HCT116 (cell line): ENCODE measurements at regions not wholly inside any gene's neighbourhood (a gene's known extent, or its start where the extent isn't known, plus 50 kb on each side); places are given as distances from the start of the nearest gene placed in this dataset.

Experiments used
- ATAC-seq: fragments of 200-7000 bp; cut with Tn5 transposase; 2 replicates; pipeline ENCODE4 v1.9.1; 2020; ENCODE audit warnings: mild to moderate bottlenecking, moderate library complexity
- BruUV-seq: library from RNA; stranded (reverse); fragments of 400-500 nt; replicated peaks from 2 replicates; lab custom pipeline; 2021; lab: Mats Ljungman, UMichigan
- CTCF ChIA-PET: fragments of 300-600 bp; sonication (Branson Sonifier 250); formaldehyde crosslinking; loops from one replicate; lab custom pipeline; 2021; ENCODE audit warnings: antibody characterized with exemption; lab: Charles Lee
- POLR2A ChIA-PET: fragments of 300-600, 350-600 bp; sonication (Branson Sonifier 250); formaldehyde crosslinking; loops from one replicate; lab custom pipeline; 2021; ENCODE audit warnings: antibody characterized with exemption; lab: Charles Lee
- RAD21 ChIA-PET, 2 experiments: fragments of 300-600 bp; sonication (Branson Sonifier 250); formaldehyde crosslinking; loops; one replicate each; lab custom pipeline; 2023; ENCODE audit warnings: low total read pairs in 2 of 2; ENCODE audit not compliant: uncharacterized antibody in 2 of 2, unreplicated experiment in 2 of 2, low non-redundant PET in 1 of 2; lab: Charles Lee
- DNase-seq: peaks from one replicate; pipeline ENCODE4 v3.0.0-alpha.2; 2010; ENCODE audit warnings: low read depth, low spot score
- H2AFZ ChIP-seq: fragments of 200-600 bp; shearing (Covaris generic), sonication (generic); 2 replicates; pipeline ENCODE4 v1.6.1; 2017; ENCODE audit warnings: low read depth, mixed run types, mixed read lengths, antibody characterized with exemption, low read length; ENCODE audit not compliant: poor library complexity, severe bottlenecking
- H3K27ac ChIP-seq: 2 replicates; pipeline ENCODE4 v1.5.1; 2012; ENCODE audit warnings: low read depth, low read length
- H3K27me3 ChIP-seq: fragments of 200-600 bp; sonication (generic); 2 replicates; pipeline ENCODE4 v1.6.1; 2016; ENCODE audit warnings: mixed run types, low read length, mixed read lengths; ENCODE audit not compliant: insufficient read depth
- H3K36me3 ChIP-seq, 2 experiments: fragments of 200-500 bp in 1 of 2; fragments of 200-600 bp in 1 of 2; sonication (Bioruptor generic) in 1 of 2; sonication (generic) in 1 of 2; 2 replicates each; pipeline versions ENCODE4 v1.5.1 to v1.6.1; 2014 to 2016; ENCODE audit warnings: low read length in 2 of 2, inconsistent platforms in 1 of 2, mixed read lengths in 1 of 2, mixed run types in 1 of 2; ENCODE audit not compliant: insufficient read depth in 2 of 2, control insufficient read depth in 1 of 2
- H3K4me1 ChIP-seq, 2 experiments: fragments of 200-600 bp in 1 of 2; sonication (generic) in 1 of 2; 2 replicates each; pipeline versions ENCODE4 v1.5.1 to v1.6.1; 2012 to 2017; ENCODE audit warnings: low read length in 2 of 2, inconsistent platforms in 1 of 2, mild to moderate bottlenecking in 1 of 2, mixed read lengths in 1 of 2, mixed run types in 1 of 2, moderate library complexity in 1 of 2; ENCODE audit not compliant: insufficient read depth in 2 of 2, control insufficient read depth in 1 of 2
- H3K4me2 ChIP-seq: fragments of 200-600 bp; sonication (generic); 2 replicates; pipeline ENCODE4 v1.6.1; 2017; ENCODE audit warnings: mixed run types, low read length, mixed read lengths
- H3K4me3 ChIP-seq, 2 experiments: fragments of 200-600 bp in 1 of 2; sonication (generic) in 1 of 2; replicated peaks in 1 of 2; 2 replicates each; pipeline ENCODE4 v1.5.1; 2011 to 2016; ENCODE audit warnings: low read length in 2 of 2, control low read depth in 1 of 2, low read depth in 1 of 2, mild to moderate bottlenecking in 1 of 2, mixed read lengths in 1 of 2, mixed run types in 1 of 2
- H3K79me2 ChIP-seq: fragments of 200-600 bp; sonication (generic); 2 replicates; pipeline ENCODE4 v1.6.1; 2017; ENCODE audit warnings: mild to moderate bottlenecking, mixed run types, low read length, moderate library complexity, mixed read lengths; ENCODE audit not compliant: insufficient read depth
- H3K9ac ChIP-seq: fragments of 200-600 bp; sonication (generic); 2 replicates; pipeline ENCODE4 v1.6.1; 2016; ENCODE audit warnings: low read length, mixed read lengths
- H3K9me2 ChIP-seq: fragments of 200-600 bp; sonication (generic), shearing (Covaris generic); 2 replicates; pipeline ENCODE4 v1.6.1; 2017; ENCODE audit warnings: mixed run types, mild to moderate bottlenecking, moderate library complexity; ENCODE audit not compliant: insufficient read depth
- H3K9me3 ChIP-seq, 2 experiments: fragments of 200-500 bp in 1 of 2; fragments of 200-600 bp in 1 of 2; sonication (Bioruptor generic) in 1 of 2; sonication (generic) in 1 of 2; 2 replicates each; pipeline ENCODE4 v1.6.1; 2014 to 2017; ENCODE audit warnings: low read length in 2 of 2, mixed read lengths in 2 of 2, inconsistent platforms in 1 of 2, low read depth in 1 of 2, mild to moderate bottlenecking in 1 of 2, mixed run types in 1 of 2, moderate library complexity in 1 of 2; ENCODE audit not compliant: control insufficient read depth in 1 of 2, insufficient read depth in 1 of 2
- H4K20me1 ChIP-seq: fragments of 200-600 bp; sonication (generic), shearing (Covaris generic); 2 replicates; pipeline ENCODE4 v1.6.1; 2017; ENCODE audit warnings: mixed run types, mild to moderate bottlenecking, moderate library complexity; ENCODE audit not compliant: insufficient read depth
- CBX3 ChIP-seq: IDR thresholded peaks from 2 replicates; pipeline ENCODE4 v1.6.1; 2012; ENCODE audit warnings: low read depth
- CEBPB ChIP-seq: IDR thresholded peaks from 2 replicates; pipeline ENCODE4 v1.6.1; 2012; ENCODE audit warnings: low read depth
- EGR1 ChIP-seq: IDR thresholded peaks from 2 replicates; pipeline ENCODE4 v1.6.1; 2012; ENCODE audit warnings: low read depth
- EZH2phosphoT487 ChIP-seq: fragments of 200-600 bp; IDR thresholded peaks from 2 replicates; pipeline ENCODE4 v1.6.1; 2018; ENCODE audit warnings: antibody characterized with exemption, borderline replicate concordance
- POLR2A ChIP-seq: IDR thresholded peaks from 2 replicates; pipeline ENCODE4 v1.7.0; 2011; ENCODE audit warnings: borderline replicate concordance; ENCODE audit not compliant: insufficient read depth, insufficient read length; ENCODE audit errors: extremely low read depth
- POLR2AphosphoS5 ChIP-seq: IDR thresholded peaks from 2 replicates; pipeline ENCODE4 v1.6.1; 2011; ENCODE audit warnings: mild to moderate bottlenecking, low read depth, low read length, moderate library complexity
- RAD21 ChIP-seq: IDR thresholded peaks from 2 replicates; pipeline ENCODE4 v1.6.1; 2012; ENCODE audit warnings: low read depth, mild to moderate bottlenecking
- SIN3A ChIP-seq: IDR thresholded peaks from 2 replicates; pipeline ENCODE4 v1.6.1; 2012; ENCODE audit warnings: low read depth
- SP1 ChIP-seq: IDR thresholded peaks from 2 replicates; pipeline ENCODE4 v1.6.1; 2012; ENCODE audit warnings: low read depth
- SRF ChIP-seq: IDR thresholded peaks from 2 replicates; pipeline ENCODE4 v1.6.1; 2012; ENCODE audit warnings: low read depth
- TCF7L2 ChIP-seq: IDR thresholded peaks from 2 replicates; pipeline ENCODE4 v1.7.0; 2011; ENCODE audit warnings: borderline replicate concordance, inconsistent platforms; ENCODE audit not compliant: insufficient read depth, insufficient read length; ENCODE audit errors: extremely low read depth
- YY1 ChIP-seq: IDR thresholded peaks from 2 replicates; pipeline ENCODE4 v1.6.1; 2011; ENCODE audit warnings: low read length, low read depth, moderate library complexity, mild to moderate bottlenecking; ENCODE audit not compliant: insufficient replicate concordance; ENCODE audit errors: extremely low read depth
- ZNF274 ChIP-seq: fragments of 200-500 bp; sonication (Bioruptor generic); IDR thresholded peaks from 2 replicates; pipeline ENCODE4 v1.6.1; 2014; ENCODE audit warnings: mild to moderate bottlenecking, low read depth, low read length, inconsistent platforms
- intact Hi-C: fragments of 100-400 bp; cut with micrococcal nuclease; formaldehyde crosslinking; loops from 2 replicates; pipeline ENCODE4 v1.10.0; 2022
- TF ChIP-seq, protein P1 (sequence below): IDR thresholded peaks from 2 replicates; pipeline ENCODE4 v1.6.1; 2012
- TF ChIP-seq, protein P2 (sequence below): IDR thresholded peaks from 2 replicates; pipeline ENCODE4 v1.6.1; 2012; ENCODE audit warnings: low read depth

GRCh38 chr16:63363738-63364137 is 1327.5 kb upstream of the CDH8 start:
- Histone ChIP-seq H3K27ac (no peak overlapping the region), H3K27me3 (no peaks in the 10 kb centered on the region), H3K9ac (no peak overlapping the region)
- no TSS peak for BruUV-seq
- no peak for DNase-seq
- POLR2A ChIA-PET, result no interaction called here
- TF ChIP-seq, protein P1, sequence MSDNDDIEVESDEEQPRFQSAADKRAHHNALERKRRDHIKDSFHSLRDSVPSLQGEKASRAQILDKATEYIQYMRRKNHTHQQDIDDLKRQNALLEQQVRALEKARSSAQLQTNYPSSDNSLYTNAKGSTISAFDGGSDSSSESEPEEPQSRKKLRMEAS, result no peak
- TF ChIP-seq SRF (no peak), RAD21 (no peak), EZH2phosphoT487 (no peak), YY1 (no peak), EGR1 (no peak), CEBPB (no peak), ZNF274 (no peak), SIN3A (no peak), POLR2A (no peak), CBX3 (no peak), TCF7L2 (no peak), POLR2AphosphoS5 (no peak), SP1 (no peak)
- TF ChIP-seq, protein P2, sequence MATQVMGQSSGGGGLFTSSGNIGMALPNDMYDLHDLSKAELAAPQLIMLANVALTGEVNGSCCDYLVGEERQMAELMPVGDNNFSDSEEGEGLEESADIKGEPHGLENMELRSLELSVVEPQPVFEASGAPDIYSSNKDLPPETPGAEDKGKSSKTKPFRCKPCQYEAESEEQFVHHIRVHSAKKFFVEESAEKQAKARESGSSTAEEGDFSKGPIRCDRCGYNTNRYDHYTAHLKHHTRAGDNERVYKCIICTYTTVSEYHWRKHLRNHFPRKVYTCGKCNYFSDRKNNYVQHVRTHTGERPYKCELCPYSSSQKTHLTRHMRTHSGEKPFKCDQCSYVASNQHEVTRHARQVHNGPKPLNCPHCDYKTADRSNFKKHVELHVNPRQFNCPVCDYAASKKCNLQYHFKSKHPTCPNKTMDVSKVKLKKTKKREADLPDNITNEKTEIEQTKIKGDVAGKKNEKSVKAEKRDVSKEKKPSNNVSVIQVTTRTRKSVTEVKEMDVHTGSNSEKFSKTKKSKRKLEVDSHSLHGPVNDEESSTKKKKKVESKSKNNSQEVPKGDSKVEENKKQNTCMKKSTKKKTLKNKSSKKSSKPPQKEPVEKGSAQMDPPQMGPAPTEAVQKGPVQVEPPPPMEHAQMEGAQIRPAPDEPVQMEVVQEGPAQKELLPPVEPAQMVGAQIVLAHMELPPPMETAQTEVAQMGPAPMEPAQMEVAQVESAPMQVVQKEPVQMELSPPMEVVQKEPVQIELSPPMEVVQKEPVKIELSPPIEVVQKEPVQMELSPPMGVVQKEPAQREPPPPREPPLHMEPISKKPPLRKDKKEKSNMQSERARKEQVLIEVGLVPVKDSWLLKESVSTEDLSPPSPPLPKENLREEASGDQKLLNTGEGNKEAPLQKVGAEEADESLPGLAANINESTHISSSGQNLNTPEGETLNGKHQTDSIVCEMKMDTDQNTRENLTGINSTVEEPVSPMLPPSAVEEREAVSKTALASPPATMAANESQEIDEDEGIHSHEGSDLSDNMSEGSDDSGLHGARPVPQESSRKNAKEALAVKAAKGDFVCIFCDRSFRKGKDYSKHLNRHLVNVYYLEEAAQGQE, result no peak
- TF ChIP-seq, all 23 proteins: peak for 0
- H4K20me1 ChIP-seq, result no peaks in the 10 kb centered on the region
- no peak overlapping the region for H2AFZ ChIP-seq
- H3K4me3 ChIP-seq, result no peak overlapping the region
- no peaks in the 10 kb centered on the region for H3K9me2 ChIP-seq
- H3K36me3 ChIP-seq, result no peaks in the 10 kb centered on the region
- intact Hi-C loops, result loop anchor here (5.0 kb wide), 1 partner anchor 1754 kb away; no protein-coding TSS in a partner anchor
- ChIA-PET RAD21 (no interaction called here), CTCF (no interaction called here)
- peaks cover 3 to 17% of the 10 kb centered on the region in 2 experiments; a peak in 2 of 4 replicates for H3K9me3 ChIP-seq
- ATAC-seq, result no peak
- no peak overlapping the region for H3K4me2 ChIP-seq
- H3K4me1 ChIP-seq, result no peaks in the 10 kb centered on the region
- no peaks in the 10 kb centered on the region for H3K79me2 ChIP-seq
